ENCODE measurements at regions not wholly inside any gene's neighbourhood (a gene's known extent, or its start where the extent isn't known, plus 50 kb on each side); places are given as distances from the start of the nearest gene placed in this dataset.

DNA sequence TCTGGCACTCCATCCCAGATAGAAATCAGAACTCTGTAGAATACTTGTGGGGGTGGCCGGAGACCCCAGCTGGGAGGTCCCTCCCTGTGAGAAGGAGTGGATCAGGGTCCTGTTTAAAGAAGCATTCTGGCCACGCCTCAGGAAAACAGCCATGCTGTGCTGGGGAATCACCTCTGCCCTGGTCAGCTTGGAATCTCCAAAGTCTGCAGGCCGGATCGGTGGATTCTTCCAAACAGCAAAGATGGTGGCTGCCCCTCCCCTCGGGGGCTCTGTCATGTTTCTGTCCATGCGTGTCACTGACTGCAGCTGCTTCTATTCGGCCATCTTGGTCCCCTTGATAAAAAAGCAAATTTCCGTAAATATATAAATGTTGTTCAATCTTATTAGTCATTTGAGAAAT lies 365.9 kb downstream of the JRKL start:
- no peaks in the 10 kb centered on the region for H3K36me3 Mint-ChIP-seq (ENCODE audit: insufficient read depth, unreplicated experiment)

GRCh38 chr11:96758957-96759356 lies 369.1 kb downstream of the JRKL start:
- POLR2A ChIA-PET = no interaction called here
- intact Hi-C loops (cut with micrococcal nuclease; ENCODE audit: unreplicated experiment) = no loop called here

More for the DNA sequence above, 365.9 kb downstream of the JRKL start:
- no peaks in the 10 kb centered on the region for H3K4me1 ChIP-seq
- DNase-seq = no peak
- no peak for TF ChIP-seq CTCF (IDR thresholded peaks at IDR 0.05; ENCODE audit: insufficient read depth in 1 of 2, low read depth in 1 of 2, low read length in 1 of 2, severe bottlenecking in 1 of 2, unreplicated experiment in 1 of 2)
- intact Hi-C loops (cut with micrococcal nuclease; ENCODE audit: unreplicated experiment) = no loop called here
- POLR2A ChIA-PET = no interaction called here
- Mint-ChIP-seq H3K4me1 (ENCODE audit: low read depth, unreplicated experiment) (no peaks in the 10 kb centered on the region), H3K27me3 (ENCODE audit: insufficient read depth, unreplicated experiment) (peaks cover 4% of the 10 kb centered on the region), H3K9me3 (ENCODE audit: unreplicated experiment) (no peaks in the 10 kb centered on the region), H3K27ac (ENCODE audit: unreplicated experiment) (no peak overlapping the region), H3K4me3 (ENCODE audit: unreplicated experiment) (no peak overlapping the region)
- H3K9me3 ChIP-seq = no peaks in the 10 kb centered on the region
- CTCF ChIA-PET = no interaction called here
- H3K36me3 ChIP-seq (ENCODE audit: control insufficient read depth, insufficient read depth, low read length) = no peaks in the 10 kb centered on the region
- H3K27me3 ChIP-seq (replicated peaks; ENCODE audit: control insufficient read depth, insufficient read depth, low read length) = peaks cover 1% of the 10 kb centered on the region; the same call in 1 of the 2 replicates
- no TSS peak for BruUV-seq (replicated peaks)
- no peak overlapping the region for H3K4me3 ChIP-seq (ENCODE audit: low read depth, low read length)

DNA sequence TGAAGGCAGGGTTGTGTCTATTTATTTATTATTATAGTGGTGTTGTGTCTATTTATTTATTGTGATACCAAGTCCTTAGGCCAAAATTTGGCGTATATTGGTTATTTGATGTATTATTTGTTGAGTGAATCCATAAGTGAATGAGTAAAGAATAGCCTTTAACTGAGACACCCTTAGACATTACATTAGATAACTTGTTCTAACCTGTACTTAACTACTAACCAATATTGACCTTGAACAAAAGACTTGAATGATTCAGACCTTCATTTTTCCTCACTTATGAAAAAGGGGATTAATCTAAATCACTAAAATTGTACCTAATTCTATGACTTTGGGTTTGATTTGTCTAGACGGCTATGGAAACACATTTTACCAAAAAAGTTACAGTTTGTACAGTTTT lies 370.5 kb downstream of the JRKL start:
- Mint-ChIP-seq H3K4me3 (ENCODE audit: unreplicated experiment) (no peak overlapping the region), H3K27me3 (ENCODE audit: insufficient read depth, unreplicated experiment) (peaks cover 8% of the 10 kb centered on the region), H3K4me1 (ENCODE audit: low read depth, unreplicated experiment) (no peaks in the 10 kb centered on the region), H3K36me3 (ENCODE audit: insufficient read depth, unreplicated experiment) (no peaks in the 10 kb centered on the region), H3K9me3 (ENCODE audit: unreplicated experiment) (no peaks in the 10 kb centered on the region), H3K27ac (ENCODE audit: unreplicated experiment) (no peak overlapping the region)
- POLR2A ChIA-PET = no interaction called here
- Histone ChIP-seq H3K4me3 (ENCODE audit: low read depth, low read length) (no peak overlapping the region), H3K9me3 (no peaks in the 10 kb centered on the region), H3K27me3 (replicated peaks; ENCODE audit: control insufficient read depth, insufficient read depth, low read length) (peaks cover 1% of the 10 kb centered on the region; the same call in 1 of the 2 replicates), H3K4me1 (no peaks in the 10 kb centered on the region), H3K36me3 (ENCODE audit: control insufficient read depth, insufficient read depth, low read length) (no peaks in the 10 kb centered on the region)
- CTCF ChIA-PET = no interaction called here
- BruUV-seq (replicated peaks) = no TSS peak
- TF ChIP-seq CTCF (IDR thresholded peaks at IDR 0.05; ENCODE audit: insufficient read depth in 1 of 2, low read depth in 1 of 2, low read length in 1 of 2, severe bottlenecking in 1 of 2, unreplicated experiment in 1 of 2) = no peak
- intact Hi-C loops (cut with micrococcal nuclease; ENCODE audit: unreplicated experiment) = no loop called here
- no peak for DNase-seq

More at GRCh38 chr11:96758957-96759356, 369.1 kb downstream of the JRKL start:
- no peak for DNase-seq
- CTCF ChIA-PET = interaction anchor here (0.7 kb wide), 1 partner anchor 294 kb away, joined by 3 read pairs; no protein-coding TSS in a partner anchor
- no peaks in the 10 kb centered on the region for H3K4me1 ChIP-seq
- Mint-ChIP-seq H3K4me1 (ENCODE audit: low read depth, unreplicated experiment) (no peaks in the 10 kb centered on the region), H3K9me3 (ENCODE audit: unreplicated experiment) (no peaks in the 10 kb centered on the region), H3K36me3 (ENCODE audit: insufficient read depth, unreplicated experiment) (no peaks in the 10 kb centered on the region), H3K27ac (ENCODE audit: unreplicated experiment) (no peak overlapping the region), H3K27me3 (ENCODE audit: insufficient read depth, unreplicated experiment) (peaks cover 4% of the 10 kb centered on the region), H3K4me3 (ENCODE audit: unreplicated experiment) (no peak overlapping the region)
- H3K9me3 ChIP-seq = no peaks in the 10 kb centered on the region
- H3K36me3 ChIP-seq (ENCODE audit: control insufficient read depth, insufficient read depth, low read length) = no peaks in the 10 kb centered on the region
- no peak overlapping the region for H3K4me3 ChIP-seq (ENCODE audit: low read depth, low read length)
- BruUV-seq (replicated peaks) = no TSS peak
- peaks cover 1% of the 10 kb centered on the region; the same call in 1 of the 2 replicates for H3K27me3 ChIP-seq (replicated peaks; ENCODE audit: control insufficient read depth, insufficient read depth, low read length)
- TF ChIP-seq CTCF (IDR thresholded peaks at IDR 0.05; ENCODE audit: insufficient read depth in 1 of 2, low read depth in 1 of 2, low read length in 1 of 2, severe bottlenecking in 1 of 2, unreplicated experiment in 1 of 2) = no peak
